HUES48 (cell line): ENCODE measurements at regions not wholly inside any gene's neighbourhood (a gene's known extent, or its start where the extent isn't known, plus 50 kb on each side); places are given as distances from the start of the nearest gene placed in this dataset.
"Not testable (repeated sequence)": the region's sequence is repeated elsewhere in the genome, so short reads cannot be mapped to it uniquely, and the experiment has no call there.

Experiments used
- H3K27ac ChIP-seq: one replicate; pipeline ENCODE4 v1.7.0; 2013; ENCODE audit warnings: low read depth, low read length, inconsistent platforms
- H3K27me3 ChIP-seq: 2 replicates; pipeline ENCODE4 v1.6.1; 2013; ENCODE audit warnings: mild to moderate bottlenecking, low read length; ENCODE audit not compliant: control insufficient read depth, insufficient read depth
- H3K36me3 ChIP-seq: 2 replicates; pipeline ENCODE4 v1.6.1; 2013; ENCODE audit warnings: low read length; ENCODE audit not compliant: control insufficient read depth, insufficient read depth
- H3K4me1 ChIP-seq: 2 replicates; pipeline ENCODE4 v1.6.1; 2013; ENCODE audit warnings: mild to moderate bottlenecking, low read length; ENCODE audit not compliant: control insufficient read depth, insufficient read depth
- H3K4me3 ChIP-seq: 2 replicates; pipeline ENCODE4 v1.5.1; 2013; ENCODE audit warnings: mild to moderate bottlenecking, low read depth, low read length
- H3K9ac ChIP-seq: 2 replicates; pipeline ENCODE4 v1.6.1; 2013; ENCODE audit warnings: mild to moderate bottlenecking, low read depth, low read length, moderate library complexity
- H3K9me3 ChIP-seq: 2 replicates; pipeline ENCODE4 v1.6.1; 2013; ENCODE audit warnings: low read length; ENCODE audit not compliant: control insufficient read depth, insufficient read depth

- not testable (repeated sequence) for H3K9me3 ChIP-seq, H3K36me3 ChIP-seq, H3K27me3 ChIP-seq, H3K4me1 ChIP-seq, H3K9ac ChIP-seq, H3K27ac ChIP-seq
- H3K4me3 ChIP-seq: peak overlapping the region; percentile 63; the same call in 1 of the 2 replicates
Measured at GRCh38 chr1:211890091-211890995, 59.8 kb upstream of the LPGAT1 start.

DNA sequence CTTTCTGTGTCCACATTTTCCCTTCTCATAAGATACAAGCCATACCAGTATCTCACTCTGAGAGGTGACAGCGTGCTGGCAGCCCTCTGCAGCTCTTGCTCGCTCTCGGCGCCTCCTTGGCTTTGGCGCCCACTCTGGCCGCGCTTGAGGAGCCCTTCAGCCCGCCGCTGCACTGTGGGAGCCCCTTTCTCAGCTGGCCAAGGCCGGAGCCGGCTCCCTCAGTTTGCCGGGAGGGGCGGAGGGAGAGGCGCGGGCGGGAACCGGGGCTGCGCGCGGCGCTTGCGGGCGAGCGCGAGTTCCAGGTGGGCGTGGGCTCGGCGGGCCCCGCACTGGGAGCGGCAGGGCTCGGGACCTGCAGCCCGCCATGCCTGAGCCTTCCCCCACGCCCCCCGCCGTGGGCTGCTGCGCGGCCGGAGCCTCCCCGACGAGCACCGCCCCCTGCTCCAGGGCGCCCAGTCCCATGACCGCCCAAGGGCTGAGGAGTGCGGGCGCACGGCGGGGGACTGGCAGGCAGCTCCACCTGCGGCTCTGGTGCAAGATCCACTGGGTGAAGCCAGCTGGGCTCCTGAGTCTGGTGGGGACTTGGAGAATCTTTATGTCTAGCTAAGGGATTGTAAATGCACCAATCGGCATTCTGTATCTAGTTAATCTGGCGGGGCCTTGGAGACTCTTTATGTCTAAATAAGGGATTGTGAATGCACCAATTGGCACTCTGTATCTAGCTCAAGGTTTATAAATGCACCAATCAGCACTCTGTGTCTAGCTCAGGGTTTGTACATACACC lies 58.9 kb upstream of the LPGAT1 start:
- not testable (repeated sequence) for H3K9me3 ChIP-seq, H3K27me3 ChIP-seq, H3K27ac ChIP-seq, H3K4me1 ChIP-seq, H3K36me3 ChIP-seq, H3K9ac ChIP-seq
- peak overlapping the region; percentile 63 for H3K4me3 ChIP-seq

DNA sequence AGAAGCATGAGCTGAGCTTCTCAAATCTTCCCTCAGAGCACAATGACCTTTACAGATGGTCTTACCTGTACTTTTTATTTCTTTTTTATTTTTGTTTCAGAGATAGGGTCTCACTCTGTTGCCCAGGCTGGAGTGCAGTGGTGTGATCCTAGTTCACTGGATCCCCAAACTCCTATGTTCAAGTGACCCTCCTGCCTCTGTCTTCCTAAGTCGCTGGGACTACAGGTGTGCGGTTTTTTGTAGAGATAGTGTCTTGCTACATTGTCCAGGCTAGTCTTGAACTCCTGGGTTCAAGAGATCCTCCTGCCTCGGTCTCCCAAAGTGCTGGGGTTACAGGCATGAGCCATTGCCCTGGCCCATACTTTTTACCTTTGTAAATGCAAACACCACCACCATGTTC lies 56.0 kb upstream of the LPGAT1 start:
- no peaks in the 10 kb centered on the region for H3K36me3 ChIP-seq
- H3K4me1 ChIP-seq: no peaks in the 10 kb centered on the region
- no peaks in the 10 kb centered on the region for H3K27me3 ChIP-seq
- H3K4me3 ChIP-seq: no peak overlapping the region
- H3K27ac ChIP-seq: no peak overlapping the region
- no peaks in the 10 kb centered on the region for H3K9me3 ChIP-seq
- no peak overlapping the region for H3K9ac ChIP-seq

GRCh38 chr1:211885747-211886522 lies 55.4 kb upstream of the LPGAT1 start:
- H3K4me1 ChIP-seq: no peaks in the 10 kb centered on the region
- H3K27ac ChIP-seq: no peak overlapping the region
- no peak overlapping the region for H3K9ac ChIP-seq
- H3K36me3 ChIP-seq: no peaks in the 10 kb centered on the region
- no peak overlapping the region for H3K4me3 ChIP-seq
- no peaks in the 10 kb centered on the region for H3K27me3 ChIP-seq
- no peaks in the 10 kb centered on the region for H3K9me3 ChIP-seq

- Histone ChIP-seq H3K27me3 (no peaks in the 10 kb centered on the region), H3K9me3 (no peaks in the 10 kb centered on the region), H3K27ac (no peak overlapping the region), H3K4me1 (no peaks in the 10 kb centered on the region), H3K9ac (no peak overlapping the region), H3K4me3 (no peak overlapping the region), H3K36me3 (no peaks in the 10 kb centered on the region)
Measured at GRCh38 chr1:211882381-211883004, 51.9 kb upstream of the LPGAT1 start.
